GM21786 (cell line): ENCODE measurements at regions not wholly inside any gene's neighbourhood (a gene's known extent, or its start where the extent isn't known, plus 50 kb on each side); places are given as distances from the start of the nearest gene placed in this dataset.

ENCODE experiments used
- ATAC-seq: cut with Tn5 transposase; IDR thresholded peaks from one replicate; pipeline ENCODE4 v1.9.1; 2021; ENCODE audit not compliant: unreplicated experiment

GRCh38 chr13:64855506-64855905 lies 2374.6 kb downstream of the PCDH9 start:
- no peak for ATAC-seq

GRCh38 chr13:64850017-64850416 lies 2380.1 kb downstream of the PCDH9 start:
- no peak for ATAC-seq

GRCh38 chr13:64849196-64849595 lies 2380.9 kb downstream of the PCDH9 start:
- no peak for ATAC-seq

GRCh38 chr13:64847767-64848166 lies 2382.4 kb downstream of the PCDH9 start:
- no peak for ATAC-seq

- ATAC-seq: no peak
These were observed 2385.0 kb downstream of the PCDH9 start for GRCh38 chr13:64845110-64845509.

GRCh38 chr13:64819081-64819480 lies 2411.1 kb downstream of the PCDH9 start:
- ATAC-seq: no peak

GRCh38 chr13:64817691-64818090 lies 2412.4 kb downstream of the PCDH9 start:
- no peak for ATAC-seq

- ATAC-seq: no peak
These were observed 2419.4 kb downstream of the PCDH9 start for GRCh38 chr13:64810750-64811149.

- no peak for ATAC-seq
These were observed 2421.4 kb downstream of the PCDH9 start for GRCh38 chr13:64808704-64809103.

- no peak for ATAC-seq
These were observed 2428.4 kb downstream of the PCDH9 start for GRCh38 chr13:64801768-64802167.

- ATAC-seq: no peak
These were observed 2431.7 kb downstream of the PCDH9 start for GRCh38 chr13:64798422-64798821.

- no peak for ATAC-seq
These were observed 2436.5 kb downstream of the PCDH9 start for GRCh38 chr13:64793592-64793991.

- no peak for ATAC-seq
These were observed 2437.0 kb downstream of the PCDH9 start for GRCh38 chr13:64793131-64793530.

- ATAC-seq: no peak
These were observed 2438.8 kb downstream of the PCDH9 start for GRCh38 chr13:64791373-64791772.

GRCh38 chr13:64782466-64782865 lies 2447.7 kb downstream of the PCDH9 start:
- ATAC-seq: no peak

GRCh38 chr13:64778002-64778401 lies 2452.1 kb downstream of the PCDH9 start:
- no peak for ATAC-seq

- ATAC-seq: no peak
These were observed 2455.2 kb downstream of the PCDH9 start for GRCh38 chr13:64774915-64775314.

GRCh38 chr13:64770743-64771142 lies 2459.4 kb downstream of the PCDH9 start:
- no peak for ATAC-seq

- no peak for ATAC-seq
These were observed 2463.1 kb downstream of the PCDH9 start for GRCh38 chr13:64767054-64767453.

GRCh38 chr13:64765636-64766035 lies 2464.5 kb downstream of the PCDH9 start:
- no peak for ATAC-seq

- no peak for ATAC-seq
These were observed 2471.5 kb downstream of the PCDH9 start for GRCh38 chr13:64758521-64759244.

- no peak for ATAC-seq
These were observed 2473.5 kb downstream of the PCDH9 start for GRCh38 chr13:64756621-64757020.

- ATAC-seq: no peak
These were observed 2474.2 kb downstream of the PCDH9 start for GRCh38 chr13:64755961-64756360.
